ENCODE measurements at regions not wholly inside any gene's neighbourhood (a gene's known extent, or its start where the extent isn't known, plus 50 kb on each side); places are given as distances from the start of the nearest gene placed in this dataset.

GRCh38 chr17:20783091-20783490 lies 203.6 kb downstream of the CDRT15L2 start:
- TF ChIP-seq CTCF (IDR thresholded peaks at IDR 0.05) (no peak), POLR2AphosphoS5 (IDR thresholded peaks at IDR 0.05) (no peak)

All from prostate gland (tissue), 2 donors.